ENCODE measurements at regions not wholly inside any gene's neighbourhood (a gene's known extent, or its start where the extent isn't known, plus 50 kb on each side); places are given as distances from the start of the nearest gene placed in this dataset.
A peak's percentile ranks its signal among the peaks of the same experiment; 100 is the strongest.

DNA sequence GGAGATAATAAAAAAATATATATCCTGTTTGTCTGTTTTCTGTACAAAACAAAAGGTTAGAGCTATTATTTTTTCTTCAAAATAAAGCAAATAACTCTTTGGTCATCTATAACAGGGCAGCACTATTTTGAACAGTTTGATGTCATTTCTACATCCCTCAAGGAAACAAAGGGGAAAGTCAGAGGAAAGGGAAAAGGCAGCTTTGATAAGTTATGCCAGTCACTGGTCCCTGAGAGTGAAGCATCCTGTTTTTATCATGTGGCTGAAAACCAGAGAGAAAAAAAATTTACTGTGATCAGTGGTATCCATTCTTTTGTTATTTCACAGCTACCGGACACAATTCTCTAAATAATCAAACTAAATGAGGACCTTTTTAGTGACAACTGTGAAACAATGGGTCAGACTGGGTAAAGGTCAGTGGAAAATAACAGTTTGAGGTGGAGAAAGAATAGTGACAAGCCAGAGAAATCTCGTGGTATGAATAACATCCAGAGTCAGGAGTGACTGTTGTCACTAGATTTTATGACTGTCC is 356.0 kb downstream of the HDGFL1 start:
- no peak overlapping the region for H2AFZ ChIP-seq (ENCODE audit: low read length)
- H3K9me3 Mint-ChIP-seq = no peaks in the 10 kb centered on the region
- no CpG with 5 or more reads among the region's 2 CpGs for WGBS (ENCODE audit: extremely low coverage, insufficient read length, low lambda C conversion rate)

More for the DNA sequence above, 356.0 kb downstream of the HDGFL1 start:
- Histone ChIP-seq H4K5ac (ENCODE audit: insufficient read length, low read depth, low read length) (no peak overlapping the region), H2BK5ac (ENCODE audit: insufficient read length, low read length) (no peak overlapping the region), H3K23me2 (ENCODE audit: insufficient read length, low read depth, low read length, poor library complexity, severe bottlenecking) (no peaks in the 10 kb centered on the region), H2BK15ac (ENCODE audit: low read depth, low read length) (no peak overlapping the region), H4K8ac (replicated peaks; ENCODE audit: insufficient read length, low read depth, low read length) (no peak overlapping the region), H3K14ac (ENCODE audit: insufficient read depth, low read length) (no peak overlapping the region), H3K79me2 (ENCODE audit: insufficient read depth, low read length) (no peaks in the 10 kb centered on the region), H3K79me1 (ENCODE audit: insufficient read depth, low read depth, low read length, poor library complexity, severe bottlenecking) (no peaks in the 10 kb centered on the region), H3K9ac (ENCODE audit: extremely low read depth, insufficient read length, low read length) (no peak overlapping the region), H3K18ac (ENCODE audit: insufficient read length, low read depth, low read length) (no peak overlapping the region), H2BK120ac (ENCODE audit: low read depth, low read length, poor library complexity, severe bottlenecking) (peak overlapping the region; percentile 48), H3K27ac (ENCODE audit: insufficient read length, low read depth, low read length) (no peak overlapping the region), H3K23ac (ENCODE audit: insufficient read length, low read depth, low read length) (no peak overlapping the region), H3K4ac (ENCODE audit: low read depth, low read length) (no peak overlapping the region), H2BK20ac (ENCODE audit: low read depth, low read length, poor library complexity, severe bottlenecking) (no peak overlapping the region), H2BK12ac (ENCODE audit: insufficient read length, low read depth, low read length) (no peak overlapping the region), H4K91ac (ENCODE audit: insufficient read length, low read depth, low read length) (no peak overlapping the region), H4K20me1 (ENCODE audit: control insufficient read depth, insufficient read depth, insufficient read length) (no peaks in the 10 kb centered on the region), H3K4me1 (ENCODE audit: insufficient read depth, low read length) (no peaks in the 10 kb centered on the region; the same call in 1 of the 2 replicates), H3K27me3 (ENCODE audit: insufficient read depth, low read length) (no peaks in the 10 kb centered on the region), H3K4me2 (ENCODE audit: insufficient read depth, insufficient read length, low read length) (no peak overlapping the region), H3K56ac (ENCODE audit: insufficient read length, low read depth, low read length) (no peak overlapping the region), H3K9me3 (ENCODE audit: control insufficient read depth, low read depth, low read length) (no peaks in the 10 kb centered on the region), H3T11ph (ENCODE audit: low read length) (no peak overlapping the region), H2AK5ac (ENCODE audit: insufficient read length, low read length) (no peak overlapping the region)
- DNase-seq = no peak
- H3K27me3 Mint-ChIP-seq (ENCODE audit: low read depth) = no peaks in the 10 kb centered on the region
- H3K36me3 Mint-ChIP-seq (ENCODE audit: insufficient read depth in 1 of 3, low read depth in 3 of 3) = no peaks in the 10 kb centered on the region
- TF ChIP-seq, protein P1, sequence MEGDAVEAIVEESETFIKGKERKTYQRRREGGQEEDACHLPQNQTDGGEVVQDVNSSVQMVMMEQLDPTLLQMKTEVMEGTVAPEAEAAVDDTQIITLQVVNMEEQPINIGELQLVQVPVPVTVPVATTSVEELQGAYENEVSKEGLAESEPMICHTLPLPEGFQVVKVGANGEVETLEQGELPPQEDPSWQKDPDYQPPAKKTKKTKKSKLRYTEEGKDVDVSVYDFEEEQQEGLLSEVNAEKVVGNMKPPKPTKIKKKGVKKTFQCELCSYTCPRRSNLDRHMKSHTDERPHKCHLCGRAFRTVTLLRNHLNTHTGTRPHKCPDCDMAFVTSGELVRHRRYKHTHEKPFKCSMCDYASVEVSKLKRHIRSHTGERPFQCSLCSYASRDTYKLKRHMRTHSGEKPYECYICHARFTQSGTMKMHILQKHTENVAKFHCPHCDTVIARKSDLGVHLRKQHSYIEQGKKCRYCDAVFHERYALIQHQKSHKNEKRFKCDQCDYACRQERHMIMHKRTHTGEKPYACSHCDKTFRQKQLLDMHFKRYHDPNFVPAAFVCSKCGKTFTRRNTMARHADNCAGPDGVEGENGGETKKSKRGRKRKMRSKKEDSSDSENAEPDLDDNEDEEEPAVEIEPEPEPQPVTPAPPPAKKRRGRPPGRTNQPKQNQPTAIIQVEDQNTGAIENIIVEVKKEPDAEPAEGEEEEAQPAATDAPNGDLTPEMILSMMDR (conservative IDR thresholded peaks at IDR 0.05) = no peak
- H3K4me1 Mint-ChIP-seq = peaks cover 29 to 38% of the 10 kb centered on the region in 2 experiments
- H3K4me3 Mint-ChIP-seq = no peak overlapping the region
- H3K27ac Mint-ChIP-seq = no peak overlapping the region; a peak in 1 of 7 replicates
